Natural killer cell (primary cell): ENCODE measurements at regions not wholly inside any gene's neighbourhood (a gene's known extent, or its start where the extent isn't known, plus 50 kb on each side); places are given as distances from the start of the nearest gene placed in this dataset.

Source experiments
- ATAC-seq, 3 donors: fragments of 150-1000 bp in 2 of 3; fragments of 200-7000 bp in 1 of 3; cut with Tn5 transposase; 1 replicate in 1 of 3; 2 replicates in 2 of 3; pipeline ENCODE4 v1.10.0; 2021; ENCODE audit warnings: mild to moderate bottlenecking in 2 of 3, moderate library complexity in 2 of 3
- DNase-seq, 2 donors: peaks; one replicate each; pipeline versions ENCODE4 v3.0.0 to v3.0.0-alpha.2; 2013 to 2021; ENCODE audit warnings: mixed read lengths in 1 of 2
- H3K27ac ChIP-seq: one replicate; pipeline ENCODE4 v1.5.1; 2013; ENCODE audit warnings: mild to moderate bottlenecking, low read length
- H3K27me3 ChIP-seq: one replicate; pipeline ENCODE4 v1.6.1; 2013; ENCODE audit warnings: low read length; ENCODE audit not compliant: control insufficient read depth, insufficient read depth
- H3K36me3 ChIP-seq: one replicate; pipeline ENCODE4 v1.6.1; 2013; ENCODE audit warnings: low read length; ENCODE audit not compliant: control insufficient read depth, insufficient read depth
- H3K4me1 ChIP-seq: one replicate; pipeline ENCODE4 v1.6.1; 2013; ENCODE audit warnings: low read length; ENCODE audit not compliant: control insufficient read depth, insufficient read depth
- H3K4me3 ChIP-seq: one replicate; pipeline ENCODE4 v1.5.1; 2013; ENCODE audit warnings: low read length
- H3K9me3 ChIP-seq: one replicate; pipeline ENCODE4 v1.6.1; 2013; ENCODE audit warnings: low read length; ENCODE audit not compliant: control insufficient read depth, insufficient read depth
- H3K27ac Mint-ChIP-seq, 2 donors: one replicate each; pipeline ENCODE4 v1.8.0; 2022; ENCODE audit warnings: mild to moderate bottlenecking in 2 of 2, mixed read lengths in 2 of 2, moderate library complexity in 1 of 2
- H3K27me3 Mint-ChIP-seq, 2 donors: one replicate each; pipeline ENCODE4 v1.8.0; 2022; ENCODE audit warnings: low read depth in 2 of 2, mixed read lengths in 2 of 2
- H3K36me3 Mint-ChIP-seq: one replicate; pipeline ENCODE4 v1.8.0; 2022; ENCODE audit warnings: mixed read lengths
- H3K4me1 Mint-ChIP-seq, 2 donors: one replicate each; pipeline ENCODE4 v1.8.0; 2022; ENCODE audit warnings: mixed read lengths in 2 of 2
- H3K4me3 Mint-ChIP-seq: one replicate; pipeline ENCODE4 v1.8.0; 2022; ENCODE audit warnings: mild to moderate bottlenecking, moderate library complexity, mixed read lengths
- H3K9me3 Mint-ChIP-seq, 2 donors: one replicate each; pipeline ENCODE4 v1.8.0; 2022; ENCODE audit warnings: mixed read lengths in 2 of 2
- CTCF ChIP-seq: fragments of 200-600 bp; IDR thresholded peaks from one replicate; pipeline ENCODE4 v1.8.0; 2022; ENCODE audit warnings: antibody characterized with exemption
- WGBS: methylation state at CpG from one replicate; pipeline ENCODE4 v1.1.7; 2013; ENCODE audit warnings: missing lambda C conversion rate; ENCODE audit not compliant: insufficient coverage; 5-methylcytosine and 5-hydroxymethylcytosine counted together
- intact Hi-C: fragments of 100-400 bp; cut with micrococcal nuclease; formaldehyde crosslinking; loops from one replicate; pipeline ENCODE4 v1.14.2; 2022

- no peak overlapping the region for H3K27ac Mint-ChIP-seq
- ATAC-seq (no peak), DNase-seq (no peak)
- no peak overlapping the region for H3K4me3 Mint-ChIP-seq
- Histone ChIP-seq H3K4me1 (no peaks in the 10 kb centered on the region), H3K27ac (no peak overlapping the region), H3K27me3 (no peaks in the 10 kb centered on the region), H3K4me3 (no peak overlapping the region), H3K36me3 (no peaks in the 10 kb centered on the region), H3K9me3 (no peaks in the 10 kb centered on the region)
- H3K27me3 Mint-ChIP-seq, result no peaks in the 10 kb centered on the region
- H3K9me3 Mint-ChIP-seq, result peaks cover 0 to 8% of the 10 kb centered on the region in 2 donors
- no peak for TF ChIP-seq CTCF
- 85% methylated on average over 4 of the region's 4 CpGs for WGBS
- intact Hi-C loops, result no loop called here
- H3K36me3 Mint-ChIP-seq, result no peaks in the 10 kb centered on the region
- no peaks in the 10 kb centered on the region for H3K4me1 Mint-ChIP-seq
Observed at GRCh38 chr1:81313289-81313688, 487.4 kb upstream of the ADGRL2 start.

- intact Hi-C loops, result no loop called here
- Mint-ChIP-seq H3K9me3 (peaks cover 0 to 7% of the 10 kb centered on the region in 2 donors), H3K4me1 (no peaks in the 10 kb centered on the region), H3K36me3 (no peaks in the 10 kb centered on the region), H3K27me3 (no peaks in the 10 kb centered on the region), H3K4me3 (no peak overlapping the region), H3K27ac (no peak overlapping the region)
- H3K27ac ChIP-seq, result no peak overlapping the region
- no peak overlapping the region for H3K4me3 ChIP-seq
- DNase-seq (no peak), ATAC-seq (no peak)
- no peak for TF ChIP-seq CTCF
- H3K36me3 ChIP-seq, result no peaks in the 10 kb centered on the region
- no peaks in the 10 kb centered on the region for H3K4me1 ChIP-seq
- WGBS, result 80% methylated on average over 8 of the region's 8 CpGs
- H3K9me3 ChIP-seq, result no peaks in the 10 kb centered on the region
- H3K27me3 ChIP-seq, result no peaks in the 10 kb centered on the region
Observed at GRCh38 chr1:81312272-81312754, 488.4 kb upstream of the ADGRL2 start.

- H3K27ac ChIP-seq, result no peak overlapping the region
- no peak overlapping the region for H3K4me3 Mint-ChIP-seq
- no peaks in the 10 kb centered on the region for H3K36me3 ChIP-seq
- intact Hi-C loops, result no loop called here
- no peak for TF ChIP-seq CTCF
- no peaks in the 10 kb centered on the region for H3K27me3 ChIP-seq
- ATAC-seq, result no peak
- no peaks in the 10 kb centered on the region for H3K4me1 ChIP-seq
- no peaks in the 10 kb centered on the region for H3K36me3 Mint-ChIP-seq
- peaks cover 0 to 5% of the 10 kb centered on the region in 2 donors for H3K9me3 Mint-ChIP-seq
- H3K4me3 ChIP-seq, result no peak overlapping the region
- no peaks in the 10 kb centered on the region for H3K27me3 Mint-ChIP-seq
- WGBS, result no CpG with 5 or more reads among the region's 1 CpG
- H3K9me3 ChIP-seq, result no peaks in the 10 kb centered on the region
- H3K27ac Mint-ChIP-seq, result no peak overlapping the region
- no peak for DNase-seq
- no peaks in the 10 kb centered on the region for H3K4me1 Mint-ChIP-seq
Observed at GRCh38 chr1:81310250-81310649, 490.5 kb upstream of the ADGRL2 start.

GRCh38 chr1:81308191-81308590 is 492.5 kb upstream of the ADGRL2 start:
- DNase-seq (no peak), ATAC-seq (no peak)
- no peak overlapping the region for H3K27ac Mint-ChIP-seq
- no peaks in the 10 kb centered on the region for H3K36me3 Mint-ChIP-seq
- no peak overlapping the region for H3K4me3 Mint-ChIP-seq
- Histone ChIP-seq H3K4me1 (no peaks in the 10 kb centered on the region), H3K9me3 (no peaks in the 10 kb centered on the region), H3K4me3 (no peak overlapping the region), H3K36me3 (no peaks in the 10 kb centered on the region), H3K27me3 (no peaks in the 10 kb centered on the region), H3K27ac (no peak overlapping the region)
- WGBS, result 66% methylated on average over 4 of the region's 6 CpGs
- TF ChIP-seq CTCF, result no peak
- peaks cover under 1 to 5% of the 10 kb centered on the region in 2 donors for H3K9me3 Mint-ChIP-seq
- intact Hi-C loops, result no loop called here
- H3K4me1 Mint-ChIP-seq, result no peaks in the 10 kb centered on the region
- no peaks in the 10 kb centered on the region for H3K27me3 Mint-ChIP-seq
